SJCRH30 (cell line): ENCODE measurements at regions not wholly inside any gene's neighbourhood (a gene's known extent, or its start where the extent isn't known, plus 50 kb on each side); places are given as distances from the start of the nearest gene placed in this dataset.
"Not testable (repeated sequence)": the region's sequence is repeated elsewhere in the genome, so short reads cannot be mapped to it uniquely, and the experiment has no call there.

Experiments used
- DNase-seq, 2 experiments: peaks; one replicate each; pipeline ENCODE4 v3.0.0-alpha.2; 2015 to 2020
- H3K27ac ChIP-seq: fragments of 250-450 bp; sonication (Bioruptor Pico); 2 replicates; pipeline ENCODE4 v1.5.1; 2020; ENCODE audit warnings: mild to moderate bottlenecking, moderate library complexity
- H3K27me3 ChIP-seq: fragments of 250-450 bp; sonication (Bioruptor Pico); 2 replicates; pipeline ENCODE4 v1.5.1; 2020; ENCODE audit warnings: mild to moderate bottlenecking, moderate library complexity
- H3K36me3 ChIP-seq: fragments of 250-450 bp; sonication (Bioruptor Pico); 2 replicates; pipeline ENCODE4 v1.5.1; 2020; ENCODE audit warnings: mild to moderate bottlenecking, moderate library complexity
- H3K4me1 ChIP-seq: fragments of 250-450 bp; sonication (Bioruptor Pico); 2 replicates; pipeline ENCODE4 v1.5.1; 2020; ENCODE audit warnings: mild to moderate bottlenecking, moderate library complexity
- H3K4me3 ChIP-seq: fragments of 250-450 bp; sonication (Bioruptor Pico); 2 replicates; pipeline ENCODE4 v1.5.1; 2020; ENCODE audit warnings: mild to moderate bottlenecking, moderate library complexity
- H3K9me3 ChIP-seq: fragments of 250-450 bp; sonication (Bioruptor Pico); replicated peaks from 2 replicates; pipeline ENCODE4 v1.5.1; 2020; ENCODE audit warnings: mild to moderate bottlenecking, moderate library complexity

DNA sequence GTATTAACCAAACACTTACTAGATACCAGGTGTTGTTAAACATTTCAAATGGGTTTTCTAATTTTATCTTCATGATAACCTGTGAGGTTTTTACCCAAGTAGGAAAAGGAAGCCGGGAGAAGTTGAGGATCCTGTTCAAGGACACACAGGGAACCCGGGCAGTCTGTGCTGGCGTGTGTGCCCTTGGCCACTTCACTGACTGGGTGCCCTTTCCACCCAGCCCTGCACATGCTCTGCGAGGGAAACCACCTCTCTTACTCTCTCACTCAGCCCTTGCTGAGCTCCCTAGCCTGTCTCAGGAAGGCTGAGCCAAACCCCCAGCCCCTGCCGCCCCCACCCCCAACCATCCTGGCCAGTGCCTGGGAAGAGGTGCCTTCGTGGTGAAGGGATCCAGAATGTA lies 51.8 kb downstream of the TEX44 start:
- H3K27ac ChIP-seq, result no peak overlapping the region
- peaks cover 12% of the 10 kb centered on the region for H3K27me3 ChIP-seq
- no peak for DNase-seq
- no peaks in the 10 kb centered on the region for H3K9me3 ChIP-seq
- no peaks in the 10 kb centered on the region for H3K36me3 ChIP-seq
- H3K4me3 ChIP-seq, result no peak overlapping the region
- peaks cover 3% of the 10 kb centered on the region; the same call in 1 of the 2 replicates for H3K4me1 ChIP-seq

DNA sequence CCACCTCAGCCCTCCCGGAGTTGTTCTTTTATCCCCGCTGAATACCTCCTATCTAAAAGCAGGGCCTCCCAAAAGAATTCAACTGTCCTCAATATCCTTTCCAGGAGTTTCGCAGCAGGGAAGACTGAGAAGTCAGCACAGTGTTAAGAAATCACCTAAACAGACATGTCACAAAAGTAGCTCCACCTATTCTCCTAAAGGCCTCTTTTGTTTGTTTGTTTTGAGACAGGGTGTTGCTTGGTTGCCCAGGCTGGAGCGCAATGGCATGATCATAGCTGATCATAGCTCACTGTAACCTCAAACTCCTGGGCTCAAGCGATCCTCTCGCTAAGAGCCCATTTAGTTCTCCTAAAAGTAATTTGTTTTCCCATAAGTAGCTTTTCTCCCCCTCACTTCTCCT lies 53.8 kb downstream of the TEX44 start:
- H3K9me3 ChIP-seq, result no peaks in the 10 kb centered on the region
- H3K27me3 ChIP-seq, result peaks cover 13% of the 10 kb centered on the region
- H3K4me1 ChIP-seq, result peaks cover 3% of the 10 kb centered on the region; the same call in 1 of the 2 replicates
- H3K27ac ChIP-seq, result no peak overlapping the region
- H3K36me3 ChIP-seq, result no peaks in the 10 kb centered on the region
- no peak for DNase-seq
- H3K4me3 ChIP-seq, result no peak overlapping the region

DNA sequence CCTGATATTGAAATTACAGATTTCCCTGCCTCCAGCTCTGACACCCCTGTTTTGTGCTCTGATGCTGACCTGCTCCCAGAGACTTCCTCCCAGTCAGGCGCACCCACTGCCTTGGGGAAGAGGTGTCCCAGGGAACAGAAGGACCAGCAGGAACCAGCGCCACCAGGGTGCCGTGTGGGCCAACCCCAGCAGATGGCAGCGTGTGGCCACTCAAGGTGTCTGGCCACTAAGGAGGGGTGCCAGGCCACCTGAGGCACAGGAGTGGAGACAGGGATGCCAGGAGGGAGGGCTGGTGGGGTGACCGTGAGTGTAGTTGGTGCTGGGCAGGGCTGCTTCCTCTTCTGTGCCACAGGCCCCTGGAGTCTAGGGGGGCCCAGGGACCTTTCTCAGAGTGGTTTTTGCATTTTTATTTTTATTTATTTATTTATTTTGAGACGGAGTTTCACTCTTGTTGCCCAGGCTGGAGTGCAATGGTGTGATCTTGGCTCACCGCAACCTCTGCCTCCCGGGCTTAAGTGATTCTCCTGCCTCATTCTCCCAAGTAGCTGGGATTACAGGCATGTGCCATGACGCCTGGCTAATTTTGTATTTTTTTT lies 56.0 kb downstream of the TEX44 start:
- no peak overlapping the region for H3K27ac ChIP-seq
- H3K27me3 ChIP-seq, result peaks cover 13% of the 10 kb centered on the region
- no peaks in the 10 kb centered on the region for H3K9me3 ChIP-seq
- no peak overlapping the region for H3K4me3 ChIP-seq
- H3K36me3 ChIP-seq, result no peaks in the 10 kb centered on the region
- DNase-seq, result peak; percentile 42 to 61
- H3K4me1 ChIP-seq, result peaks cover 1% of the 10 kb centered on the region; the same call in 1 of the 2 replicates

DNA sequence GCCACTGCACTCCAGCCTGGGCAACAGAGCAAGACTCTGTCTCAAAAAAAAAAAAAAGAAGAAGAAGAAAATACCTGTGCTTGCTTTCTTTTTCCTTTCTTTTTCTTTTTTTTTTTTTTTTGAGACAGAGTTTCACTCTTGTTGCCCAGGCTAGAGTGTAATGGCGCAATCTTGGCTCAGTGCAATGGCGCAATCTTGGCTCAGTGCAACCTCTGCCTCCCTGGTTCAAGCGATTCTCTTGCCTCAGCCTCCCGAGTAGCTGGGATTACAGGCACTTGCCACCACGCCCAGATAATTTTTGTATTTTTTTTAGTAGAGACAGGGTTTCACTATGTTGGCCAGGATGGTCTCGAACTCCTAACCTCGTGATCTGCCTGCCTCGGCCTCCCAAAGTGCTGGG lies 56.8 kb upstream of the PTMA start:
- DNase-seq, H3K9me3 ChIP-seq, H3K27ac ChIP-seq, H3K4me3 ChIP-seq, H3K36me3 ChIP-seq: not testable (repeated sequence)
- peaks cover 11% of the 10 kb centered on the region for H3K4me1 ChIP-seq
- peaks cover 13% of the 10 kb centered on the region for H3K27me3 ChIP-seq

DNA sequence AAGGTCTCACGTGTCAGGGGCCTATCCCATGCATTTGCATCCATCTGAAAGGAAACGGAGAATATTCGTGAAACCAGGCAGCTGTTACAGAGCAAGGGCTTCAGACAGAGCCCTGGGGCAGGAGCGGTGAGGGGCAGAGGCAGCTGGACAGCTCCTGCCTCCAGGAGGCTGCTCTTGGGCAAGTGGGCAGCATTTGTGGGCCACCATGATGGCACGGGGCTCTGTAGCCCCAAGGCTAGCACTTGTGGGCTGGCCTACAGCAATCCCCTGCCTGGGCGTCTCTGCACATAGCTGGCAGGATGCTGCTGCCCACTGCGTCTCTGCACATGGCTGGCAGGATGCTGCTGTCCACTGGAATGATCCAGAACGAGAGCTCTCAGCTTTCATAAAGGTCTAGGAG lies 52.8 kb upstream of the PTMA start:
- Histone ChIP-seq H3K36me3 (no peaks in the 10 kb centered on the region), H3K4me1 (peaks cover 11% of the 10 kb centered on the region), H3K27me3 (no peaks in the 10 kb centered on the region), H3K9me3 (no peaks in the 10 kb centered on the region), H3K27ac (no peak overlapping the region), H3K4me3 (no peak overlapping the region)
- peak; percentile 78 to 89 for DNase-seq

DNA sequence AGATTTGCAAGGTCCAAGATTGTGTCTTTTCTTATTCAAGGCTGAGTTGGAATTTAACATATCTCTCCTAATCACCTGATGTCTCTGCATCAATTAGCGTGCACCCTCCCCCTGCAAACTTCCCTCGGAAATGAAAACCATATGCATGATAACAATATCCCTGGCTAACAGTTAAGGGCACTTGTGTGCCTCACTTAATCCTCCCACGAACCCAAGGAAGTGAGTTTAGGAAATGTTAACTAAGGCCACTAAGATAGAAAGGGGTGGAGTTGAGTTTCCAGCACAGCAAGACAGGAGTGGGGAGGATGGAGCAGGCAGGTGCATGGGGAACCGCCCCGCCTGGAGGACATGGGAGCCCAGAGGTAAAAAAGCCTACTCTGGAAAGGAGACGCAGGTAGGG lies 52.4 kb upstream of the PTMA start:
- H3K27me3 ChIP-seq, result no peaks in the 10 kb centered on the region
- H3K4me1 ChIP-seq, result peaks cover 11% of the 10 kb centered on the region
- H3K36me3 ChIP-seq, result no peaks in the 10 kb centered on the region
- DNase-seq, result no peak
- no peak overlapping the region for H3K4me3 ChIP-seq
- H3K27ac ChIP-seq, result no peak overlapping the region
- H3K9me3 ChIP-seq, result no peaks in the 10 kb centered on the region
